IPS DF 19.7 (cell line): ENCODE measurements at regions not wholly inside any gene's neighbourhood (a gene's known extent, or its start where the extent isn't known, plus 50 kb on each side); places are given as distances from the start of the nearest gene placed in this dataset.

ENCODE experiments used
- DNase-seq: peaks from one replicate; pipeline ENCODE4 v3.0.0-alpha.2; 2013; ENCODE audit warnings: low read depth, low spot score

DNA sequence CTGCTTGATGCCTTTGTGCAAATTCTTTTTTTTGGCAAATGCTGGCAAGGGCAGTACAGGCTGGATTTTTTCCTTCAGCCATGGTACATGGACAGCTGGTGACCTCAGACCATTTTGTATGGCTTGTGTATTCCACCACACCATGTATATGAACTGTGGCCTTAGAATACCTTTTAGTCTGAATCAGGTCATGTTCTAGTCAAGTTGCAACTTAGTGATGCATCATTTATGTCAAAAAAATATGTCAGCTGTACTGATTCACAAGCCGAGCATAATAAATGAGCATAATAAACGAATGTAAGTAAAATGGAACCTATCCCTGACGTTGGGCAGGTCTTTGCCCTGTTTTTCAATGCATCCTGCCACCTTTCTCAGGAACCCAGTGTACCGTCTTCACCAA is 219.7 kb upstream of the RUNX1 start:
- DNase-seq: no peak

DNA sequence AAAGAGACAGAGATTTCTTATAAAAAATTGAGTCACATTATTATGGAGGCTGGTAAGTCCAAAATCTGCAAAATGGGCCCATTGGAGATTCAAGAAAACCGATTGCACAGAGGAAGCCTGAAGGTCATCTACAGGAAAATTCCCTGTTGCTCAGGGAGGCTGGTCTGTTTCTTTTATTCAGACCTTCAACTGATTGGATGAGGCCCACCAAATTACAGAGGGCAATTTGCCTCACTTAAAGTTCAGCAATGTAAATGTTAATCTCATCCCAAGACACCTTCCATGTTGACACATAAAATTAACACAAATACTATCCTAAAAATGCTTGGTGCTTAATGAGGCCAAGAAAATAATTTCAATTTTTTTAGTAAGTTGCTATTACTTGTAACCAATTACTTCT is 219.2 kb upstream of the RUNX1 start:
- no peak for DNase-seq

DNA sequence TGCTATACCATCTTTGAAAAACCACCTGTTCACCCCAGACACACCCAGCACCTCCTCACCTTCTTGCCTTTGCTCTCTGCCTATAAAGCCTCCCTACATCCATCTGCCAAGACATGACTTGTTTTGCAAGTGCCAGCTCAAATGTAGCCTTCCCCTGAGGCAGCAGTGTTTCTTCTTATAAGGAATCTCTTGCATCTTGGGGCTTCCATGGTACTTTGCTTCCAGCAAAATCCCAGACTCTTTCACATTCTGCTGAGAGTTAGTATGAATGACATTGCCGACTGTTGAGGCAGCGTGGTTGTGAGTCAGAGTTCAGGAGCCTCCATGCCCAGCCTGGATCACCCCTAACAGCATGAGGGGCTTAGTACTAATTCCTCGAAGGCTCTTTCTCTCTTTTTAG is 217.4 kb upstream of the RUNX1 start:
- DNase-seq: no peak

DNA sequence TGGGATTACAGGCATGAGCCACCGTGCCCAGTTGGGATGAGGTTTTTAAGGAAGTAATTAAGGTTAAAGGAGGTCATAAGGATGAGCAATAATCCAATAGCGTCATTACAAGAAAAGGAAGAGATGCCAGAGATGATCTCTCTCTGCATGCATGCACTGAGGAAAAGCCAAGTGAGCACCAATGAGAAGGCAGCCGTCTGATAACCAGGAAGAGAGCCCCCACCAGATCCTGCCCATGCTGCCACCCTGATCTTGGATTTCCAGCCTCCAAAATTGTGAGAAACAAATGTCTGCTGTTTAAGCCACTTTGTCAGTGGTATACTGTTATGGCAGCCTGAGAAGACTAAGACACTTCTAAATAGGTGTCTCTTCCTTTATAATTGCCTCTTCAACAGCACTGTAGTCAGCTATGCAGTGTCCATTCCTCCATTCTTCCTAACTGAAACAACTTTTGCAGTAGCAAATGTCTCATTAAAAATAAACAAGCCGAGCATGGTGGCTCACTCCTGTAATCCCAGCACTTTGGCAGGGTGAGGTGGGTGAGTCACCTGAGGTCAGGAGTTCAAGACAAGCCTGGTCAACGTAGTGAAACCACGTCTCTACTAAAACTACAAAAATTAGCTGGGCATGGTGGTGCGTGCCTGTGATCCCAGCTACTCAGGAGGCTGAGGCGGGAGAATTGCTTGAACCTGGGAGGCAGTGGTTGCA is 216.2 kb upstream of the RUNX1 start:
- DNase-seq: no peak

DNA sequence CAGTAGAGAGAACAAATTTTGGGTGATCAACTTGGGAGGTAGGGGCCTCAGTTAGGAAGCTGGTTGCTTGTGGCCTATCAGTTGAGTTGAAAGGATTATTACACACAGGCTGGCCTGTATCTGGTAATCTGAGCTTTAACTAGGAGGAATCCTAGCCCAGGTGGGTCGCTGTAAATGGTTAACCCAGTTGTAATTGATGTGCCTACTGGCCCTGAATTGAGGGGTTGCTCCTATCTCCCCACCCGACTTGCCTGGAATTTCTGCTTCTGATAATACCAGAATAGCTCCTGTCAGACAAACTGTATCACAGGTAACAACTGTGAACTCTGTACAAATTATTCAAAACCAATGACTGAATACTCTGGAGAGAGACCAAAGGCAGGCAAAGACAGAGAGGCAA is 210.4 kb upstream of the RUNX1 start:
- DNase-seq: no peak

DNA sequence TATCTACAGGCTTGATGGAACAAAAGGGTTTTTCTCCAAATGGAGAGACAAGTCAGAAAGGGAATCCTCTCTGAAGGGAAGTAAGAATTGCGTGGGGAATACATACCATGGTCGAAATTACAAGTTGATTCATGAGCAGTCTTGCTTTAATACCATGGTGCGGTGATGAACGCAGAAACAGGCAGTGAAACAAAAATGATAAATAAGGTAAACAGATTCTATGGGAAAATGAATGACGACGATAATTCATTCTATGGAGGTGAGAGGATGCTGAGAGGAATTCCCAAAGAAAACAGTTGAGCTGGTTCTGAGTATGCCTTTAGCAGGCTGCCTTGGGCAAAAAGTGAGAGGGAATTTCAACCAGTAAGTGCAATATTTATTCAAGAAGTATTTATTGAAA is 209.4 kb upstream of the RUNX1 start:
- no peak for DNase-seq

DNA sequence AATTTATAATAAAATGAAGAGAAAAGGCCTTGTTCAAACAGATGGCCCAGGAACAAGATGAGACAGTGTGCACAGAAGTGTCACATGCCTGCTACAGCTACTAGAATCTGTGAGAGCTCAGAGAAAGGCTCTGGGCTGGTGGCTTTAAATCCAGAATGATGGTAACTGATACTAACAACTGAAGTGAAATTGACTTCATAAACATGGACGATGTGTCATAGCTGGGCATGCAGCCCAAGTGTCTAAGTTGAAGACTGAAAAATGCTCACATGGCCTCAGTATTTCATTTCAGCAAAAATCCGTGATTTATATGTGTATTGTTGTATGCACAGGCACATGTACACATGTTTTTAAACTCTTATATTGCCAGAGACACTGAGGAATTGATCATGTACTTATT is 208.3 kb upstream of the RUNX1 start:
- no peak for DNase-seq

DNA sequence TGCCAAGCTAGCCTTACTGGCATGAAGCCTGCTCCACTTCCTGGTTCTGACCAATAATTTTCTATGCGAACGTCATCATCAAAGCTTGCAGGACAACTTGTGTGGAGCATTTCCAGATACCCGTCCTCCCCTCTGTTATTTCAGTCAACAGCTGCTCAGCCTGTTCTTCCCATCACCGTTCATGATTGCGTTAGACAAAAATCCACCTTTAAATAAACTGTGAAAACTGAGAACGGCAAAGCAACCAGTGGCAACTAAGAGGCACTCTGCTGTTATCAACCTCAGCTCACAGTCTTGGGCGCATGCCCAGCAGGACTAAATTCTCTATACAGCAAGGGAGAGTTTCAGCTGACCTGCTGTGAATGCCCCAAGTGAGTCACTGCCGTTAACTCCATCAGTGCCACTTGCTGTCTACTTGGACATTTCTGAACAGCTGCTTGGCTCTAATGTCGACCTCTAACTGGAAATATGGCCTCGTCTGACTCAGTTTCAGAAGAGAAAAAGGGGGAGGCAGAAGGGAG is 207.4 kb upstream of the RUNX1 start:
- no peak for DNase-seq

DNA sequence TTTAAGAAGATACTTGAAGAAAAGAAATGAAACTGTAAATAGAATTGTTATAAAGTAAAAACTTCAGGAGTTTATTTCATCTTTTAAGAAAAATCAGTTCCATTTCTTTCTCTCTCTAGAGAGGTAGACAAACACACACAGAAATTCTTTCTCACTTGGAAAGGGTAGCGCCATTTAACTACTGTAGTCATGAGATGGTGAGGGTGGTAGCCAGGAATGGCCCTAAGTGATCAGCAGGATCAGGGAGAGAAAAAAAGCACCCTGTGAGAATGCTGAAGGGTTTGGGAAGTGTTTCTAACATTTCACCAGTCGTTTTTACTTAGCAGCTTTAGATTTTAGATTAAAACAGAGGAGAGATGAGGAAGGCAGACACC is 205.7 kb upstream of the RUNX1 start:
- no peak for DNase-seq

DNA sequence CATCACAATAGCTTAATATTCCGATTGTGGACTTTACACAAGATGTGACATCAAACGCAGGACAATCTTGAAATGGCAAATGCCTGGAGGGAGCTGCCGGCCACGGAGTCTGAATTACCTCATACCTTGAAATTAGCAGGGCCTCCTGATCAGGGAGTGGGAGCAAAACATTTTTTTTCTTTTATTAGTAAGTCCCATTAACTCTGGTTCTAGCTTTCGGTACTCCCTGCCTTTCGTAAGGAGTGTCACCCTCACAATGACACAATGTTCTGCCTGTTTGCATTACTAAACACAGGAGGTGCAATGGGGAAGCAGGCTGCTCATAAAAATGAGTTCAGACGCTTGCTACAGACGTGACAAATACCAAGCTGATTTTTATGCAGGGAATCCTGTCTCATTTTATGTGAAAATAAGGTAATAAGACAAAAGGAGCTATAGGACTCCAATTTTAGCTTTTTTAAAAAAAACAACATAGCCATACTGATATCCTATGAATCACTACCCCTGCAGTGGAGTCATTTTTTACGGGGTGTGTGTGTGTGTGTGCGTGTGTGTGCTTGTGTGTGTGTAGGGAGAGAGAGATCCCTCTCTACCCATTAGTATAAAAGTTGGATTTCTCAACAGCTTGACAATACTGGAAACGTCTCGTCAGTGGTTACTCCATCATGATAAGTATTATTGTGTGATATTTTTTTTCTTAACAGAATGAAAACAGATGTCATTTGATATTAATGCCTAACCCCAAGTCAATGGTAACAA is 205.1 kb upstream of the RUNX1 start:
- no peak for DNase-seq

DNA sequence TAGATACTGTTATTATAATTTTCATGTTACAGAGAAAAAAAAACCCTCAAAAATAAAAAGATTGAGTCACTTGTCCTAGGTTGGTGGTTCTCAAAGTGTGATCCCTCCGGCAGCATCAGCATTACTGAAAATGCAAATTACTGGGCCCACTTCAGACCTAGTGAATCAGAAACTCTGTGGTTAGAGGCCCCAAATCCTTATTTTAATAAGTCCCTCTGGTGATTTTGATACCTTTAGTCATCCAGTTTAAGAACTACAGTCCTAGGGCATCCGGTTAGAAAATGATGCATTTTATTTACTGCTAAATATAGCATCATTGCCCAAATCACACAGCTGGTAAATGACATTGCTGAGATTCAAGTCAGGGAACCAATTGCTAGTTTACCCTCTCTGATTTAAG is 203.7 kb upstream of the RUNX1 start:
- DNase-seq: no peak

DNA sequence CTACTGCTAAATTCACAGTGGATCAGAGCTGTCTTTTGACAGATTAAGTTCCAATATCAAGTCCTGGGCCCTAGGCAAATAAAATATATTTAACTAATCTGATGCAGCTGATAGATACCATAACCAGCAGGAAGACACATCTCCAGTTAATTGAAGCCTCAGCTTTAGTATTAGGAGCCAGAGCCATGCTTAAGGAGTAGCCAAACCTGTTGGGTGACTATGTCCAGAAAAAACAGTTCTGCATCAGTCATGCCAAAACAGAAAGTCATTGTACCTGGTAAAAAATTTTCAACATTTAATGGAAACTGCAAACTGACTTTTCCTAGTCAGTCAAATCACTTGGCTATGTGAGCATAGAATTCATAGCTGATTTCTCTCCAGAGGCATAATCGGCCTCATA is 200.5 kb upstream of the RUNX1 start:
- DNase-seq: no peak

DNA sequence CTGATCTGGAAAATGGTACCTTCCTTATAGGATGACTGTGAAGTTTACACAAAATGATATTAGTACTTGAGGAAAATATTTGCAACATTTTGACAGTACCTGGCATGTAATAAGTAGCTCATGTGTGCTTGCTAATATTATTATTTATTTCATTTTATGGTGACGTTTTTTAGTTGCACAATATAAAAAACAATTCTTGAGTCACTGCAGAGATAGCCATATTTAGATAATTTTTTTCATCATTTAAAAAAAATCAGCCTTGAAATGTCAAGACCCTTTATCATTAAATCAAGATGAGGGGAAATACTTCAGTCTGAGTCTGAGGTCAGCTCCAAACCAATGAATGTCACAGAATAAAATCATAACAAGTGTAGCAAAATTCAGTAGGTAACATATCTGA is 196.8 kb upstream of the RUNX1 start:
- DNase-seq: no peak

DNA sequence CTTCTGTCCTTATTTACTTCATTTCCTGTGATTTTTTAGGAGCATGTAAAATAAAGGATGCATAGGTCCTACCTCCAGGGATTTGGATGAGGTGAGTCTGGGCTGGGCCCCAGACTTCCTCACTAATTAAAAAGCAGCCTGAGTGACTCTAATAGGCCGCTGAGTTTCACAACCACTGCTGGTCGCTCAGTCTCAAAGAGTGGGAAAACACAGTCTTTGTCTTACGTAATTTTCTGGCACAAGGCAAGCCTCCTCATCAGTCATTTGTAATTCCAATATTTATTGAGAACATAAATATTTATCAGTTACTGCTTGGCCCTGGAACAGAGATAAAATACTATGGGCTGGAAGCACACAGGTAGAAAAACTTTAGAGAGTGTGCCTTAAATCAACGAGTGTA is 195.4 kb upstream of the RUNX1 start:
- no peak for DNase-seq

DNA sequence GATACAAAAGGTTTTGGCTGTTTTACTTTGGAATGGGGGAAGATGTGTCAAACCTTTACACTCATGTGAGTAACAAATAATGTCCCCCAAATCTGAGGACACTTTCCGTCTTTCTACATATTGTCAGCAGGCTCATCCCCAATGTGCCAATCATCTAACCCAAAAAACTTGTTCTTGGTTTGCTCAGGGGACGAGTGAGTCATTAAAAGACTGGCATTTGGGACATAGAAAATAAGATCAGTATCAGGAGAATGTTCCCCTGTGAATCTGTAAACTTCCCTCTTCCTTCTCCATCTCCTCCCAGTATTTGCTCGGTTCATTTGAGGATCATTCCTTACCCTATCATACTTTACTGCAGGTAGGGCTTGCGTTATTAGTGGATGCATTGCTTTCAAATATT is 194.1 kb upstream of the RUNX1 start:
- no peak for DNase-seq

DNA sequence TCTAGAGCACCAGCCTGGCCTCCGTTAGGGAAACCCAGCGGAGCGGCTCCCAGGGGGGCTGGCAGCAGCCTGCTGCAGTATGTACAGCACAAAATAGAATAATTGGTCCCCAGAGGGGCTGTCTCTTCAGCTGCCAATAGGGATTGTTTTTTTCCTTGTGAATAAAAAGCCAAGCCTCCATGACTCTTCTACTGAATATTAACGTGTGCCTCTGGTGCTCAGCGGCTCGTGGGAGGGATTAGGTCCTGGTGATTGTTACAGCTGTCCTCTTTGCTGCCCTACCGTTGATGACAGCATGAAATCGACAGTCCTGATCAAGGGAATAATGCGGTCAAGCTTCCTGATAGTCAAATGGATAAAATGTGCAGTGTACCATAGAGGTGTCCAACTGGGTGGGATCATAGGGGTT is 190.7 kb upstream of the RUNX1 start:
- DNase-seq: no peak

DNA sequence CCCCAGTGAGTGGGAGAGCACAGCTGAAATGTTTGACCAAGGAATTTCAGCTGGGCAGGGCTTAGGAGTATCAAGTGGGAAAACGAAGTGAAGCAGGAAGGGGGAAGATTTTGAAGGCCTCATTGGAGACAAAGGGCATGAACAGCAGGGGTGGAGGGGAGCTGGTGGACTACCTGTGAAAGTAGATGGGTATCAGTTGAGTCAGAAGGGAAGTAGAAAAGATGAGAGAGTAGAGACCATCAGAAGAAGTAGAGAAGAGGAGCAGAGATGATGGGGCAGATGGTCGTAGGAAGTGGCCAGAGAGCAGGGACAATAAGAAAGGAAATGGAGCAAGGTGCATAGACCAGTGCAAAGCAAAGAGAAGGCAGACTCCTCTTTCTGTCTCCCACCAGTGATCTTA is 189.0 kb upstream of the RUNX1 start:
- DNase-seq: no peak

DNA sequence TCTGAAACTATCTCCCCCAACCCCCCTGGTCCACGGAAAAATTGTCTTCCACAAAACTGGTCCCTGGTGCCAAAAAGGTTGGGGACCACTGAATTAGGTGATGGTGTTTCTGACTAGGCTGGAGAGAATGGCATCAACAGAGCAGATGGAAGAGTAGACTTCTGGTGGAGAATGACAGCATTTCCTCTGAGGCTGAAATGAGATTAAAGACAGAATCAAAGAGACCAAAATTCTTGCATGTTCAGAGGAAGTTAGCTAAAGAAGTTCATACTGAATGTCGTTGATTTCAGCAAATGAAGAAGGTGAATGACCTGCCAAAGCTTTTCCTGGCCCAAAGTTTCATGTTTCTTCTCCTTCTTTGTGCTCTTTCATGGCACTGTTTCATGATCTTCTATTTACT is 188.2 kb upstream of the RUNX1 start:
- DNase-seq: no peak

DNA sequence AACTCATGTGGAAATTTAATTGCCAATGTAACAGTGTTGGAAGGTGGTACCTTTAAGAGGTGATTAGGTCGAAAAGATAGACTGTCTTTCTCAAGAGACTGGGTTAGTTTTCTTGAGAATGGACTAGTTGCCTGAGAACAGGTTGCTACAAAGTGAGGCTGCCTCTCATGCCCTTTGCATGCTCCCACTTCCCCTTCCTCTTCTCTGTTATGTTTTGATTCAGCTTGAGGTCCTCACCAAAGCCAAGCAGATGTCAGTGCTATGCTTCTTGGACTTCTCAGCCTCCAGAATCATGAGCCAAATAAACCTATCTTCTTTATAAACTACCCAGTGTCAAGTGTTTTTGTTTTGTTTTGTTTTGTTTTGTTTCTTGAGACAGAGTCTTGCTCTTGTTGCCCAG is 187.0 kb upstream of the RUNX1 start:
- no peak for DNase-seq

DNA sequence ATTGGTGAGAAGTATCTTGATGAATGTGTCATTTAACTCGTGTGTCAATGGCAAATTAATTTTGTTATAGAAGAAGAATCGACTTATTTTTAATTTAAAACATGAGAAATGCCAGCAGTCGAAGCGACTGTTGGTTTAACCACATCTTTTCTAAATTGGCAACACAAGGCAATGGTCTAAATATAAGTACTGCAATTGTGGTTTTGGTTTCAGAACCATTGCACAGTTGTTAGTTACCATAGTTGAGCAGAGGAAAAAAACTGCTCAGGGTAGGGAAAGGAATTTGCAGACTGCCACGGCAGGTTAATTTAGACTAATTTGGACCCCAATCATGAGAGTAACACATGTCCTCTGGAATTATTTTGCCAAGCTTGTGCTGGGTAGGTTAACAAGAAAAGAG is 185.6 kb upstream of the RUNX1 start:
- no peak for DNase-seq

DNA sequence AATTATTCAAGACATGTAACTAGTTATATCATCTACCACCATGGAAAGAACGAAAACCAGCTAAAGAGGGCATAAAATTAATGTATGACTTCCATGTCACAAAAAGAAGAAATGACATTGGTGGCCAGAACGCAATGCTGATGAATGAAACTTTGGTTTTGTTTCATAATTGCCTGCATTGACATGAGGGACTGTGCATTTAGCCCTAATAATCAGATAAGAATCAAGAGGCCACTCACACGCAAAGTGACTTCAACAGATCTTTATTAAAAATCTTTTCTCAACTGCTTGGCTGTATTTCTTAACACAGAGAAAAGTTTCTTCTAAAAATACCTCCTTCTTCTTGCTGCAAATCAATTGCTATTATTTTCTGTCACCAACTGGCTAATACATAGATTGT is 184.7 kb upstream of the RUNX1 start:
- DNase-seq: no peak

DNA sequence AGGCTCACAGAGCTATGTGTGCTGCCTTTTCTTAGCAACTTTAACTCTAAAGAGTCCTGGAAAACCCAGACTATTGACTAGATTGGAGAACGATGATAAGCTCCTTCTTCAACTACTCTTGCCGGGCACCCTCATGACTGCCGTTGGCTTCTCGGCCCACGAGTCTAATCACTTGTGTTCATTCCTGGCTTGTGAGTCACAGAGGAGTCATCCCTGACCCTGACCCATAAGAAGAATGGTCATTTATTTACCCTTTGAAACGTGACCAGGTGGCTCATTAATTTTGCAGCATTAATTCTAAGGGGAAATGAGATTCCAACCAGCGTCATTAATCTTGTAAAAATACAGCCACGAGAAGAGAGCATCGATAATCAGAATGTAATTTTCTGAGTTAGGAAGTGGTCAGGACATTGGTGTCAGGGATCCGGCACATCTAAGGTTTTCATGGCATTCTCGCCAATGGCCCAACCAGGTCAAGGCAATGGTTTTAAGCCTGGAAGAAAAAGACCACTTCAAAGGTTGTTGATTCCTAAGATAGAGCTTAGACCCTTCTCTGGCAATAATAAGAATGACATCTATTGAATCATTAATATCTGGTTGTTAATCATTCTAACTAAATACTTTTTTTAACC is 183.6 kb upstream of the RUNX1 start:
- DNase-seq: no peak

DNA sequence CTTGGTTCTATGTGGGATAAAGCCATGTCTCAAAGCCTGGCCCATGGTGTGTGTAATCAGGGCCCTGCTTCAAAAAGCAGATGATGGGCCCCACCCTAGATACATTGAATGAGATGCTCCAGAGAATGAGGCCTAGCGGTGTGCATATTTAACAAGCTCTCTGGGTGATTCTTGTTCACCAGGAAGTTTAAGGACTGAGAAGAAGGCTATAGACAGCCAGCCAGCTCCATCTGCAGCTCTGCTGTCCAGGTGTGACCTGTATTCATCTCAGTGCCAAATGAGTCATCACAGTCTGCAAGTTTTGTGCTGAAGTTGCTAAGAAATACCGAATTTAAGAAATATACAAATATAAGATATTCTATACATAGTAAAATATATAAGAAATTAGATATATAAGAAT is 182.0 kb upstream of the RUNX1 start:
- DNase-seq: no peak
